Trophoblast cell (in vitro differentiated cells and primary cell): ENCODE measurements at regions not wholly inside any gene's neighbourhood (a gene's known extent, or its start where the extent isn't known, plus 50 kb on each side); places are given as distances from the start of the nearest gene placed in this dataset.

Experiments used
- DNase-seq, 2 donors: peaks; one replicate each; pipeline ENCODE4 v3.0.0-alpha.2; 2016
- H2AFZ ChIP-seq: 2 replicates; pipeline ENCODE4 v1.6.1; 2013; ENCODE audit warnings: low read length, moderate library complexity, mild to moderate bottlenecking; ENCODE audit not compliant: insufficient read depth, poor library complexity
- H2AK5ac ChIP-seq: 2 replicates; pipeline ENCODE4 v1.6.1; 2013; ENCODE audit warnings: mild to moderate bottlenecking, low read length
- H2BK120ac ChIP-seq: 2 replicates; pipeline ENCODE4 v1.6.1; 2013; ENCODE audit warnings: low read length, mild to moderate bottlenecking, moderate library complexity; ENCODE audit not compliant: insufficient read depth, poor library complexity
- H2BK12ac ChIP-seq: 2 replicates; pipeline ENCODE4 v1.6.1; 2013; ENCODE audit warnings: mild to moderate bottlenecking, low read length, moderate library complexity
- H2BK5ac ChIP-seq: 2 replicates; pipeline ENCODE4 v1.6.1; 2013; ENCODE audit warnings: low read length, low read depth, moderate library complexity, mild to moderate bottlenecking; ENCODE audit not compliant: poor library complexity
- H3K14ac ChIP-seq: 2 replicates; pipeline ENCODE4 v1.6.1; 2013; ENCODE audit warnings: mild to moderate bottlenecking, low read length
- H3K18ac ChIP-seq: 2 replicates; pipeline ENCODE4 v1.6.1; 2013; ENCODE audit warnings: mild to moderate bottlenecking, low read length
- H3K23ac ChIP-seq: 2 replicates; pipeline ENCODE4 v1.6.1; 2013; ENCODE audit warnings: low read length
- H3K27ac ChIP-seq: 2 replicates; pipeline ENCODE4 v1.5.1; 2013; ENCODE audit warnings: low read depth, mild to moderate bottlenecking, inconsistent platforms, low read length, moderate library complexity
- H3K27me3 ChIP-seq: 2 replicates; pipeline ENCODE4 v1.6.1; 2013; ENCODE audit warnings: inconsistent platforms, mild to moderate bottlenecking, low read length, moderate library complexity; ENCODE audit not compliant: insufficient read depth
- H3K36me3 ChIP-seq, 2 experiments: 1 replicate in 1 of 2; 2 replicates in 1 of 2; pipeline ENCODE4 v1.6.1; 2013; ENCODE audit warnings: low read length in 2 of 2, mild to moderate bottlenecking in 2 of 2, moderate library complexity in 1 of 2; ENCODE audit not compliant: insufficient read depth in 2 of 2, control insufficient read depth in 1 of 2
- H3K4ac ChIP-seq: 2 replicates; pipeline ENCODE4 v1.6.1; 2013; ENCODE audit warnings: low read depth, mild to moderate bottlenecking, low read length, moderate library complexity
- H3K4me1 ChIP-seq, 2 experiments: 1 replicate in 1 of 2; 2 replicates in 1 of 2; pipeline ENCODE4 v1.6.1; 2013; ENCODE audit warnings: low read length in 2 of 2, mild to moderate bottlenecking in 2 of 2, moderate library complexity in 1 of 2; ENCODE audit not compliant: insufficient read depth in 2 of 2, control insufficient read depth in 1 of 2
- H3K4me2 ChIP-seq: 2 replicates; pipeline ENCODE4 v1.6.1; 2013; ENCODE audit warnings: inconsistent platforms, mild to moderate bottlenecking, low read length, moderate library complexity
- H3K4me3 ChIP-seq: 2 replicates; pipeline ENCODE4 v1.5.1; 2013; ENCODE audit warnings: mild to moderate bottlenecking, low read depth, low read length, inconsistent platforms
- H3K79me1 ChIP-seq: one replicate; pipeline ENCODE4 v1.6.1; 2013; ENCODE audit warnings: low read length
- H3K79me2 ChIP-seq: 2 replicates; pipeline ENCODE4 v1.6.1; 2013; ENCODE audit warnings: low read length, mild to moderate bottlenecking; ENCODE audit not compliant: control insufficient read depth, insufficient read depth, poor library complexity
- H3K9ac ChIP-seq: 2 replicates; pipeline ENCODE4 v1.6.1; 2013; ENCODE audit warnings: mild to moderate bottlenecking, low read length
- H3K9me3 ChIP-seq: 2 replicates; pipeline ENCODE4 v1.6.1; 2013; ENCODE audit warnings: low read depth, mild to moderate bottlenecking, control low read depth, inconsistent platforms, low read length; ENCODE audit not compliant: insufficient read depth
- H4K12ac ChIP-seq: 2 replicates; pipeline ENCODE4 v1.6.1; 2013; ENCODE audit warnings: low read depth, mild to moderate bottlenecking, low read length, moderate library complexity
- H4K8ac ChIP-seq: 2 replicates; pipeline ENCODE4 v1.6.1; 2013; ENCODE audit warnings: low read depth, mild to moderate bottlenecking, low read length, moderate library complexity
- H4K91ac ChIP-seq: one replicate; pipeline ENCODE4 v1.6.1; 2013; ENCODE audit warnings: low read depth, mild to moderate bottlenecking, low read length, moderate library complexity
- WGBS: extraction: QIAGEN DNeasy Blood & Tissue Kit; methylation state at CpG from one replicate; pipeline ENCODE4 v1.1.7; 2013; ENCODE audit warnings: missing lambda C conversion rate; ENCODE audit not compliant: insufficient read length, insufficient coverage; ENCODE audit errors: extremely low coverage; 5-methylcytosine and 5-hydroxymethylcytosine counted together

- no peak overlapping the region for H4K91ac ChIP-seq
- H2AK5ac ChIP-seq, result no peak overlapping the region
- no peak overlapping the region for H4K12ac ChIP-seq
- H3K23ac ChIP-seq, result no peak overlapping the region
- WGBS, result no CpG with 5 or more reads among the region's 3 CpGs
- peaks cover 0 to 5% of the 10 kb centered on the region in 2 experiments for H3K4me1 ChIP-seq
- H2BK12ac ChIP-seq, result no peak overlapping the region
- H3K4me2 ChIP-seq, result no peak overlapping the region
- no peak overlapping the region for H3K18ac ChIP-seq
- no peak overlapping the region for H3K4ac ChIP-seq
- H3K9me3 ChIP-seq, result no peaks in the 10 kb centered on the region
- no peak overlapping the region for H4K8ac ChIP-seq
- H3K27me3 ChIP-seq, result no peaks in the 10 kb centered on the region
- no peak overlapping the region for H2BK5ac ChIP-seq
- H2AFZ ChIP-seq, result no peak overlapping the region
- H3K36me3 ChIP-seq, result no peaks in the 10 kb centered on the region
- no peak overlapping the region for H2BK120ac ChIP-seq
- no peak overlapping the region for H3K9ac ChIP-seq
- H3K27ac ChIP-seq, result no peak overlapping the region
- no peak overlapping the region for H3K4me3 ChIP-seq
- H3K79me2 ChIP-seq, result no peaks in the 10 kb centered on the region
- no peak for DNase-seq
- H3K79me1 ChIP-seq, result no peaks in the 10 kb centered on the region
- H3K14ac ChIP-seq, result no peak overlapping the region
These were observed 91.0 kb downstream of the SNX18 start for GRCh38 chr5:54608423-54609085.

- Histone ChIP-seq H4K91ac (no peak overlapping the region), H3K4ac (no peak overlapping the region), H3K4me2 (no peak overlapping the region), H3K27ac (no peak overlapping the region), H3K79me1 (no peaks in the 10 kb centered on the region), H4K8ac (no peak overlapping the region), H4K12ac (no peak overlapping the region), H3K4me3 (no peak overlapping the region), H3K9me3 (no peaks in the 10 kb centered on the region), H2BK12ac (no peak overlapping the region), H3K18ac (no peak overlapping the region), H3K27me3 (no peaks in the 10 kb centered on the region), H3K14ac (no peak overlapping the region), H2AK5ac (no peak overlapping the region), H3K79me2 (no peaks in the 10 kb centered on the region), H2BK5ac (no peak overlapping the region), H2BK120ac (no peak overlapping the region), H3K9ac (no peak overlapping the region), H3K4me1 (peaks cover 0 to 5% of the 10 kb centered on the region in 2 experiments), H2AFZ (no peak overlapping the region), H3K36me3 (no peaks in the 10 kb centered on the region), H3K23ac (no peak overlapping the region)
- no CpG with 5 or more reads among the region's 3 CpGs for WGBS
- no peak for DNase-seq
These were observed 89.4 kb downstream of the SNX18 start for GRCh38 chr5:54607006-54607405.

GRCh38 chr5:54603372-54603771 is 85.8 kb downstream of the SNX18 start:
- Histone ChIP-seq H3K79me2 (no peaks in the 10 kb centered on the region), H3K36me3 (no peaks in the 10 kb centered on the region), H4K91ac (no peak overlapping the region), H3K4me3 (no peak overlapping the region), H3K23ac (no peak overlapping the region), H3K14ac (no peak overlapping the region), H3K27me3 (no peaks in the 10 kb centered on the region), H3K27ac (no peak overlapping the region), H3K18ac (no peak overlapping the region), H3K79me1 (no peaks in the 10 kb centered on the region), H2AK5ac (no peak overlapping the region), H4K12ac (no peak overlapping the region), H4K8ac (no peak overlapping the region), H3K9ac (no peak overlapping the region), H3K9me3 (no peaks in the 10 kb centered on the region), H3K4me1 (no peaks in the 10 kb centered on the region), H3K4ac (no peak overlapping the region), H2BK5ac (no peak overlapping the region), H2BK120ac (no peak overlapping the region), H2BK12ac (no peak overlapping the region), H3K4me2 (no peak overlapping the region), H2AFZ (no peak overlapping the region)
- DNase-seq, result peak in 1 of 2 donors; percentile 79
- no CpG with 5 or more reads among the region's 1 CpG for WGBS

GRCh38 chr5:54602475-54602874 is 84.9 kb downstream of the SNX18 start:
- Histone ChIP-seq H3K18ac (no peak overlapping the region), H3K27ac (no peak overlapping the region), H3K9me3 (no peaks in the 10 kb centered on the region), H3K4me1 (no peaks in the 10 kb centered on the region), H4K12ac (no peak overlapping the region), H2BK120ac (no peak overlapping the region), H3K36me3 (no peaks in the 10 kb centered on the region), H3K23ac (no peak overlapping the region), H2BK5ac (no peak overlapping the region), H3K4ac (no peak overlapping the region), H3K14ac (no peak overlapping the region), H4K8ac (no peak overlapping the region), H3K9ac (no peak overlapping the region), H2BK12ac (no peak overlapping the region), H2AK5ac (no peak overlapping the region), H3K4me3 (no peak overlapping the region), H2AFZ (no peak overlapping the region), H4K91ac (no peak overlapping the region), H3K27me3 (no peaks in the 10 kb centered on the region), H3K79me1 (no peaks in the 10 kb centered on the region), H3K79me2 (no peaks in the 10 kb centered on the region), H3K4me2 (no peak overlapping the region)
- WGBS, result no CpG with 5 or more reads among the region's 7 CpGs
- no peak for DNase-seq
